GM23338 (cell line): ENCODE measurements at regions not wholly inside any gene's neighbourhood (a gene's known extent, or its start where the extent isn't known, plus 50 kb on each side); places are given as distances from the start of the nearest gene placed in this dataset.

Experiments used
- ATAC-seq: fragments of 200-7000 bp; cut with Tn5 transposase; 3 replicates; pipeline ENCODE4 v1.9.1; 2020
- DNase-seq: peaks from one replicate; pipeline ENCODE4 v3.0.0-alpha.2; 2015; ENCODE audit warnings: low spot score
- H2AFZ ChIP-seq: fragments of 200-600 bp; sonication (generic); 2 replicates; pipeline ENCODE4 v1.8.0; 2016; ENCODE audit warnings: antibody characterized with exemption, mild to moderate bottlenecking, moderate library complexity
- H3F3A ChIP-seq: fragments of 200-600 bp; sonication (generic); replicated peaks from 2 replicates; pipeline ENCODE4 v1.8.0; 2017; ENCODE audit warnings: antibody characterized with exemption, mixed run types, low read depth
- H3K27ac ChIP-seq: fragments of 200-600 bp; sonication (generic); 2 replicates; pipeline ENCODE4 v1.6.1; 2016; ENCODE audit warnings: low read depth
- H3K27me3 ChIP-seq: fragments of 200-600 bp; sonication (generic); 2 replicates; pipeline ENCODE4 v1.8.0; 2016; ENCODE audit warnings: mild to moderate bottlenecking, mixed run types, moderate library complexity; ENCODE audit not compliant: insufficient read depth
- H3K36me3 ChIP-seq: fragments of 200-600 bp; sonication (generic); 2 replicates; pipeline ENCODE4 v1.8.0; 2016; ENCODE audit warnings: mild to moderate bottlenecking; ENCODE audit not compliant: insufficient read depth
- H3K4me1 ChIP-seq: fragments of 200-600 bp; sonication (generic); 2 replicates; pipeline ENCODE4 v1.8.0; 2016; ENCODE audit warnings: mild to moderate bottlenecking, moderate library complexity; ENCODE audit not compliant: insufficient read depth
- H3K4me2 ChIP-seq: fragments of 200-600 bp; sonication (generic); 2 replicates; pipeline ENCODE4 v1.7.1; 2017; ENCODE audit warnings: mixed run types
- H3K4me3 ChIP-seq: fragments of 200-600 bp; sonication (generic); 2 replicates; pipeline ENCODE4 v1.6.1; 2016; ENCODE audit warnings: mixed run types
- H3K79me2 ChIP-seq: fragments of 200-600 bp; sonication (generic); replicated peaks from 2 replicates; pipeline ENCODE4 v1.8.0; 2017; ENCODE audit warnings: mild to moderate bottlenecking; ENCODE audit not compliant: insufficient read depth
- H3K9me2 ChIP-seq: fragments of 200-600 bp; sonication (generic); 2 replicates; pipeline ENCODE4 v1.8.0; 2017; ENCODE audit not compliant: insufficient read depth
- H4K20me1 ChIP-seq: fragments of 200-600 bp; sonication (generic); replicated peaks from 2 replicates; pipeline ENCODE4 v1.8.0; 2017; ENCODE audit warnings: mild to moderate bottlenecking; ENCODE audit not compliant: insufficient read depth
- H3K27ac Mint-ChIP-seq: 2 replicates; pipeline ENCODE4 v1.8.0; 2020; ENCODE audit warnings: inconsistent platforms, mild to moderate bottlenecking, moderate library complexity, mixed read lengths
- H3K27me3 Mint-ChIP-seq: 3 replicates; pipeline ENCODE4 v1.8.0; 2022; ENCODE audit warnings: low read depth, mild to moderate bottlenecking, moderate library complexity, mixed read lengths, inconsistent platforms; ENCODE audit not compliant: insufficient read depth, poor library complexity
- H3K36me3 Mint-ChIP-seq: 3 replicates; pipeline ENCODE4 v1.8.0; 2021; ENCODE audit warnings: low read depth, mild to moderate bottlenecking, inconsistent platforms, moderate library complexity, mixed read lengths
- H3K4me1 Mint-ChIP-seq: 3 replicates; pipeline ENCODE4 v1.8.0; 2020; ENCODE audit warnings: mild to moderate bottlenecking, inconsistent platforms, mixed read lengths
- H3K4me3 Mint-ChIP-seq: 3 replicates; pipeline ENCODE4 v1.8.0; 2021; ENCODE audit warnings: moderate library complexity, mild to moderate bottlenecking, inconsistent platforms, mixed read lengths
- H3K9me3 Mint-ChIP-seq: 3 replicates; pipeline ENCODE4 v1.8.0; 2020; ENCODE audit warnings: moderate library complexity, mild to moderate bottlenecking, inconsistent platforms, mixed read lengths
- CREB1 ChIP-seq: fragments of 250-450 bp; sonication (Bioruptor Pico); IDR thresholded peaks from 2 replicates; pipeline ENCODE4 v1.5.0; 2020; ENCODE audit warnings: low read depth, mild to moderate bottlenecking, moderate library complexity
- EZH2 ChIP-seq: fragments of 200-600 bp; sonication (generic); IDR thresholded peaks from one replicate; pipeline ENCODE4 v1.8.0; 2017; ENCODE audit warnings: antibody characterized with exemption, mild to moderate bottlenecking, low read depth; ENCODE audit not compliant: unreplicated experiment
- EZH2phosphoT487 ChIP-seq: fragments of 200-600 bp; sonication (generic); IDR thresholded peaks from one replicate; pipeline ENCODE4 v1.8.1; 2018; ENCODE audit warnings: antibody characterized with exemption; ENCODE audit not compliant: unreplicated experiment
- JUNB ChIP-seq: IDR thresholded peaks from one replicate; pipeline ENCODE4 v1.6.1; 2016; ENCODE audit warnings: antibody characterized with exemption; ENCODE audit not compliant: unreplicated experiment
- NANOG ChIP-seq: IDR thresholded peaks from 2 replicates; pipeline ENCODE4 v1.6.1; 2016; ENCODE audit warnings: antibody characterized with exemption, borderline replicate concordance
- REST ChIP-seq: IDR thresholded peaks from one replicate; pipeline ENCODE4 v1.6.1; 2018; ENCODE audit warnings: antibody characterized with exemption; ENCODE audit not compliant: unreplicated experiment
- STAT1 ChIP-seq: IDR thresholded peaks from one replicate; pipeline ENCODE4 v1.6.1; 2016; ENCODE audit warnings: antibody characterized with exemption; ENCODE audit not compliant: unreplicated experiment
- ZNF114 ChIP-seq: fragments of 250-450 bp; sonication (Bioruptor Pico); IDR thresholded peaks from 2 replicates; pipeline ENCODE4 v1.5.0; 2020; ENCODE audit warnings: mild to moderate bottlenecking, moderate library complexity
- ZNF331 ChIP-seq: fragments of 250-450 bp; sonication (Bioruptor Pico); IDR thresholded peaks from 2 replicates; pipeline ENCODE4 v1.5.0; 2020; ENCODE audit warnings: low read depth, mild to moderate bottlenecking, moderate library complexity
- ZNF462 ChIP-seq: fragments of 250-450 bp; sonication (Bioruptor Pico); IDR thresholded peaks from 2 replicates; pipeline ENCODE4 v1.5.0; 2020; ENCODE audit warnings: mild to moderate bottlenecking, moderate library complexity

- H3K4me3 Mint-ChIP-seq, result peak overlapping the region; percentile 79
- TF ChIP-seq CREB1 (CRISPR knock-in tag) (no peak), EZH2 (peak; percentile 55), EZH2phosphoT487 (peak; percentile 51)
- Histone ChIP-seq H2AFZ (peak overlapping the region; percentile 91), H3K4me1 (peaks cover 66% of the 10 kb centered on the region), H3F3A (peaks cover 50% of the 10 kb centered on the region), H3K9me2 (no peaks in the 10 kb centered on the region), H4K20me1 (peaks cover 15% of the 10 kb centered on the region), H3K79me2 (no peaks in the 10 kb centered on the region), H3K4me3 (peak overlapping the region; percentile 89), H3K36me3 (no peaks in the 10 kb centered on the region), H3K27me3 (peaks cover 91% of the 10 kb centered on the region), H3K4me2 (peak overlapping the region; percentile 95), H3K27ac (no peak overlapping the region)
- H3K4me1 Mint-ChIP-seq, result peaks cover 63% of the 10 kb centered on the region
- H3K27ac Mint-ChIP-seq, result no peak overlapping the region
- peak; percentile 77 for DNase-seq
- H3K27me3 Mint-ChIP-seq, result peaks cover 82% of the 10 kb centered on the region
- H3K36me3 Mint-ChIP-seq, result no peaks in the 10 kb centered on the region; the same call in 2 of the 3 replicates
- peak; percentile 0; the same call in 1 of the 3 replicates for ATAC-seq
- peaks cover 2% of the 10 kb centered on the region; the same call in 1 of the 3 replicates for H3K9me3 Mint-ChIP-seq
These were observed 112.6 kb downstream of the KCNRG start for GRCh38 chr13:50127726-50128291.

GRCh38 chr13:50128428-50128931, 113.2 kb downstream of the KCNRG start:
- no peak overlapping the region for H3K27ac Mint-ChIP-seq
- Histone ChIP-seq H3K9me2 (no peaks in the 10 kb centered on the region), H3K79me2 (no peaks in the 10 kb centered on the region), H3K36me3 (no peaks in the 10 kb centered on the region), H2AFZ (no peak overlapping the region), H3K27ac (no peak overlapping the region), H3K27me3 (peaks cover 91% of the 10 kb centered on the region), H3K4me2 (peak overlapping the region; percentile 95), H4K20me1 (peaks cover 8% of the 10 kb centered on the region; the same call in 1 of the 2 replicates), H3K4me1 (peaks cover 65% of the 10 kb centered on the region), H3F3A (peaks cover 44% of the 10 kb centered on the region), H3K4me3 (peak overlapping the region; percentile 89)
- ATAC-seq (no peak), DNase-seq (peak; percentile 59)
- peak overlapping the region; percentile 79 for H3K4me3 Mint-ChIP-seq
- H3K9me3 Mint-ChIP-seq, result peaks cover 2% of the 10 kb centered on the region; the same call in 1 of the 3 replicates
- peaks cover 58% of the 10 kb centered on the region for H3K4me1 Mint-ChIP-seq
- H3K36me3 Mint-ChIP-seq, result no peaks in the 10 kb centered on the region; the same call in 2 of the 3 replicates
- H3K27me3 Mint-ChIP-seq, result peaks cover 82% of the 10 kb centered on the region
- peak; percentile 86 for TF ChIP-seq EZH2
- TF ChIP-seq STAT1, result no peak
- TF ChIP-seq NANOG, result no peak
- no peak for TF ChIP-seq ZNF331
- no peak for TF ChIP-seq REST
- no peak for TF ChIP-seq ZNF462 (CRISPR knock-in tag)
- no peak for TF ChIP-seq JUNB
- TF ChIP-seq ZNF114 (CRISPR knock-in tag), result no peak
- TF ChIP-seq EZH2phosphoT487, result peak; percentile 60
